SK-N-SH (cell line): ENCODE measurements at regions not wholly inside any gene's neighbourhood (a gene's known extent, or its start where the extent isn't known, plus 50 kb on each side); places are given as distances from the start of the nearest gene placed in this dataset.

ENCODE experiments used
- CTCF ChIA-PET: fragments of 300-600, 350-600 bp; formaldehyde crosslinking; extraction: SDS; loops from one replicate; lab custom pipeline; 2021; lab: Yijun Ruan, JAX
- POLR2A ChIA-PET: fragments of 350-600 bp; sonication (Branson Sonifier 250); formaldehyde crosslinking; extraction: SDS; loops from one replicate; lab custom pipeline; 2020; ENCODE audit warnings: antibody characterized with exemption, inconsistent platforms; lab: Yijun Ruan, JAX
- DNase-seq: peaks from one replicate; pipeline ENCODE4 v3.0.0; 2012
- H2AFZ ChIP-seq: fragments of 200-600 bp; sonication (generic); 2 replicates; pipeline ENCODE4 v1.8.1; 2016; ENCODE audit warnings: antibody characterized with exemption, mild to moderate bottlenecking, low read depth
- H3F3A ChIP-seq: fragments of 200-600 bp; sonication (generic); replicated peaks from 2 replicates; pipeline ENCODE3; 2016; ENCODE audit warnings: antibody characterized with exemption, mild to moderate bottlenecking; ENCODE audit not compliant: insufficient read depth
- H3K27ac ChIP-seq, 2 experiments: fragments of 200-500 bp in 1 of 2; fragments of 200-600 bp in 1 of 2; sonication (Bioruptor generic) in 1 of 2; sonication (generic), shearing (Covaris generic) in 1 of 2; 2 replicates each; pipeline versions ENCODE4 v1.5.1 to v1.6.1; 2014 to 2016; ENCODE audit warnings: low read depth in 2 of 2, inconsistent platforms in 1 of 2, low read length in 1 of 2, mild to moderate bottlenecking in 1 of 2, mixed read lengths in 1 of 2
- H3K27me3 ChIP-seq: fragments of 200-600 bp; sonication (generic), shearing (Covaris generic); 2 replicates; pipeline ENCODE4 v1.6.1; 2016; ENCODE audit warnings: mixed run types; ENCODE audit not compliant: insufficient read depth
- H3K36me3 ChIP-seq, 2 experiments: fragments of 200-500 bp in 1 of 2; fragments of 200-600 bp in 1 of 2; sonication (Bioruptor generic) in 1 of 2; sonication (generic) in 1 of 2; replicated peaks in 1 of 2; 2 replicates each; pipeline versions ENCODE3 to v1.5.1; 2014 to 2016; ENCODE audit warnings: low read length in 1 of 2, mild to moderate bottlenecking in 1 of 2; ENCODE audit not compliant: insufficient read depth in 2 of 2, control insufficient read depth in 1 of 2
- H3K4me1 ChIP-seq, 2 experiments: fragments of 200-500 bp in 1 of 2; fragments of 200-600 bp in 1 of 2; sonication (Bioruptor generic) in 1 of 2; sonication (generic), shearing (Covaris generic) in 1 of 2; 2 replicates each; pipeline versions ENCODE4 v1.5.1 to v1.6.1; 2014 to 2016; ENCODE audit warnings: low read depth in 1 of 2, low read length in 1 of 2, mixed run types in 1 of 2; ENCODE audit not compliant: insufficient read depth in 2 of 2, control insufficient read depth in 1 of 2
- H3K4me2 ChIP-seq: fragments of 200-600 bp; sonication (generic), shearing (Covaris generic); 2 replicates; pipeline ENCODE4 v1.6.1; 2017; ENCODE audit warnings: mixed run types
- H3K4me3 ChIP-seq, 2 experiments: fragments of 200-500 bp in 1 of 2; fragments of 200-600 bp in 1 of 2; sonication (Bioruptor generic) in 1 of 2; sonication (generic), shearing (Covaris generic) in 1 of 2; 2 replicates each; pipeline versions ENCODE4 v1.5.1 to v1.8.1; 2014 to 2016; ENCODE audit warnings: low read depth in 2 of 2, inconsistent platforms in 1 of 2, low read length in 1 of 2, mild to moderate bottlenecking in 1 of 2, mixed read lengths in 1 of 2, moderate library complexity in 1 of 2
- H3K79me2 ChIP-seq: fragments of 200-600 bp; sonication (generic); 2 replicates; pipeline ENCODE4 v1.8.1; 2017; ENCODE audit warnings: mild to moderate bottlenecking; ENCODE audit not compliant: insufficient read depth
- H3K9ac ChIP-seq: fragments of 200-600 bp; sonication (generic); 2 replicates; pipeline ENCODE4 v1.6.1; 2017; ENCODE audit warnings: mixed run types
- H3K9me2 ChIP-seq: fragments of 200-600 bp; sonication (generic); 2 replicates; pipeline ENCODE4 v1.6.1; 2017; ENCODE audit warnings: mixed run types
- H3K9me3 ChIP-seq: fragments of 200-600 bp; sonication (generic); 2 replicates; pipeline ENCODE4 v1.6.1; 2017; ENCODE audit warnings: mixed run types, mild to moderate bottlenecking, moderate library complexity
- H4K20me1 ChIP-seq: fragments of 200-600 bp; sonication (generic); 2 replicates; pipeline ENCODE4 v1.6.1; 2017; ENCODE audit warnings: mild to moderate bottlenecking, mixed run types; ENCODE audit not compliant: insufficient read depth
- FOXM1 ChIP-seq: IDR thresholded peaks from 2 replicates; pipeline ENCODE4 v1.4.0; 2012; ENCODE audit warnings: low read depth, mild to moderate bottlenecking
- GABPA ChIP-seq: IDR thresholded peaks from 2 replicates; pipeline ENCODE4 v1.4.0; 2012; ENCODE audit warnings: low read depth, mild to moderate bottlenecking
- GATA2 ChIP-seq: sonication (generic); formaldehyde crosslinking; IDR thresholded peaks from 2 replicates; pipeline ENCODE4 v1.5.0; 2020; ENCODE audit warnings: mild to moderate bottlenecking, missing genetic modification reagents
- MAX ChIP-seq: IDR thresholded peaks from 2 replicates; pipeline ENCODE4 v1.4.0; 2012; ENCODE audit warnings: low read depth
- MXI1 ChIP-seq: IDR thresholded peaks from 2 replicates; pipeline ENCODE4 v1.6.1; 2012; ENCODE audit warnings: mild to moderate bottlenecking, low read depth, low read length, improper control_type of control experiment
- NRF1 ChIP-seq: IDR thresholded peaks from 2 replicates; pipeline ENCODE4 v1.6.1; 2012; ENCODE audit warnings: low read depth, mild to moderate bottlenecking, low read length
- REST ChIP-seq: IDR thresholded peaks from 2 replicates; pipeline ENCODE4 v1.6.1; 2012; ENCODE audit warnings: mild to moderate bottlenecking, low read depth, low read length, moderate library complexity
- SIN3A ChIP-seq: IDR thresholded peaks from 2 replicates; pipeline ENCODE4 v1.6.1; 2012; ENCODE audit warnings: low read depth, mild to moderate bottlenecking, low read length, moderate library complexity, borderline replicate concordance
- TEAD4 ChIP-seq: IDR thresholded peaks from 2 replicates; pipeline ENCODE4 v1.4.0; 2012; ENCODE audit warnings: mild to moderate bottlenecking, borderline replicate concordance; ENCODE audit not compliant: insufficient read depth
- USF2 ChIP-seq: fragments of 150-350 bp; IDR thresholded peaks from 2 replicates; pipeline ENCODE4 v1.6.1; 2017; ENCODE audit warnings: antibody characterized with exemption, low read length, low read depth, borderline replicate concordance
- ZBTB33 ChIP-seq: IDR thresholded peaks from 2 replicates; pipeline ENCODE4 v1.4.0; 2012; ENCODE audit warnings: low read depth, borderline replicate concordance
- WGBS: methylation state at CpG from one replicate; pipeline ENCODE4 v1.1.6; 2017; ENCODE audit warnings: low lambda C conversion rate; 5-methylcytosine and 5-hydroxymethylcytosine counted together

- Histone ChIP-seq H3K36me3 (no peaks in the 10 kb centered on the region), H4K20me1 (no peaks in the 10 kb centered on the region), H3K27me3 (no peaks in the 10 kb centered on the region), H3K9me2 (no peaks in the 10 kb centered on the region), H2AFZ (no peak overlapping the region), H3K79me2 (no peaks in the 10 kb centered on the region), H3K4me1 (0 out of 4 replicates have a peak, but pooled peaks cover 0 to 4% of the 10 kb centered on the region in 2 experiments), H3K9ac (no peak overlapping the region), H3K27ac (no peak overlapping the region), H3F3A (no peaks in the 10 kb centered on the region), H3K4me2 (no peak overlapping the region), H3K9me3 (no peaks in the 10 kb centered on the region), H3K4me3 (no peak overlapping the region)
- CTCF ChIA-PET: no interaction called here
- no peak for DNase-seq
- TF ChIP-seq GABPA (no peak), MAX (no peak), REST (peak; percentile 69; the same call in 1 of the 2 replicates), MXI1 (no peak), GATA2 (CRISPR knock-in tag) (no peak), TEAD4 (no peak), FOXM1 (no peak), USF2 (no peak)
- POLR2A ChIA-PET: no interaction called here
- WGBS: 0% methylated on average over 1 of the region's 1 CpG
Measured at GRCh38 chr2:220309215-220309614, 681.8 kb downstream of the SLC4A3 start.

GRCh38 chr2:220310451-220310861 is 683.0 kb downstream of the SLC4A3 start:
- H3K9me3 ChIP-seq: no peaks in the 10 kb centered on the region
- no peaks in the 10 kb centered on the region for H3K27me3 ChIP-seq
- no peaks in the 10 kb centered on the region for H4K20me1 ChIP-seq
- H3F3A ChIP-seq: no peaks in the 10 kb centered on the region
- 0 out of 4 replicates have a peak, but pooled peaks cover 0 to 4% of the 10 kb centered on the region in 2 experiments for H3K4me1 ChIP-seq
- H2AFZ ChIP-seq: no peak overlapping the region
- no peak overlapping the region for H3K4me3 ChIP-seq
- no peak for TF ChIP-seq MXI1
- no peak for TF ChIP-seq ZBTB33
- TF ChIP-seq SIN3A: no peak
- no peak for TF ChIP-seq NRF1
- H3K27ac ChIP-seq: no peak overlapping the region
- ChIA-PET CTCF (no interaction called here), POLR2A (no interaction called here)
- no peaks in the 10 kb centered on the region for H3K79me2 ChIP-seq
- no peaks in the 10 kb centered on the region for H3K36me3 ChIP-seq
- H3K4me2 ChIP-seq: no peak overlapping the region
- 34% methylated on average over 1 of the region's 1 CpG for WGBS
- H3K9ac ChIP-seq: no peak overlapping the region
- DNase-seq: no peak
- no peaks in the 10 kb centered on the region for H3K9me2 ChIP-seq
